ENCODE measurements at regions not wholly inside any gene's neighbourhood (a gene's known extent, or its start where the extent isn't known, plus 50 kb on each side); places are given as distances from the start of the nearest gene placed in this dataset.
A peak's percentile ranks its signal among the peaks of the same experiment; 100 is the strongest.
"Not testable (repeated sequence)": the region's sequence is repeated elsewhere in the genome, so short reads cannot be mapped to it uniquely, and the experiment has no call there.

GRCh38 chr1:172839639-172840038 lies 180.7 kb downstream of the FASLG start:
- not testable (repeated sequence) for DNase-seq

GRCh38 chr1:172843444-172843843 lies 184.5 kb downstream of the FASLG start:
- DNase-seq: no peak

- DNase-seq: peak; percentile 75
These were observed 186.5 kb downstream of the FASLG start for GRCh38 chr1:172845371-172845770.

GRCh38 chr1:172845865-172846264 lies 187.0 kb downstream of the FASLG start:
- no peak for DNase-seq

- not testable (repeated sequence) for DNase-seq
These were observed 188.9 kb downstream of the FASLG start for GRCh38 chr1:172847814-172848213.

- no peak for DNase-seq
These were observed 190.8 kb downstream of the FASLG start for GRCh38 chr1:172849653-172850052.

GRCh38 chr1:172851077-172851476 lies 192.2 kb downstream of the FASLG start:
- no peak for DNase-seq

- no peak for DNase-seq
These were observed 193.0 kb downstream of the FASLG start for GRCh38 chr1:172851856-172852255.

GRCh38 chr1:172855983-172856382 lies 194.8 kb downstream of the TNFSF18 start:
- not testable (repeated sequence) for DNase-seq

- no peak for DNase-seq
These were observed 187.7 kb downstream of the TNFSF18 start for GRCh38 chr1:172863031-172863430.

GRCh38 chr1:172867216-172867818 lies 183.4 kb downstream of the TNFSF18 start:
- no peak for DNase-seq

- no peak for DNase-seq
These were observed 179.7 kb downstream of the TNFSF18 start for GRCh38 chr1:172870901-172871606.

- DNase-seq: peak; percentile 24
These were observed 175.8 kb downstream of the TNFSF18 start for GRCh38 chr1:172874950-172875349.

- DNase-seq: no peak
These were observed 174.8 kb downstream of the TNFSF18 start for GRCh38 chr1:172875892-172876291.

GRCh38 chr1:172882385-172882784 lies 168.4 kb downstream of the TNFSF18 start:
- DNase-seq: no peak

GRCh38 chr1:172882791-172883386 lies 167.9 kb downstream of the TNFSF18 start:
- DNase-seq: peak; percentile 14

- DNase-seq: peak; percentile 8
These were observed 167.4 kb downstream of the TNFSF18 start for GRCh38 chr1:172883387-172883791.

GRCh38 chr1:172883844-172884243 lies 166.9 kb downstream of the TNFSF18 start:
- DNase-seq: peak; percentile 32

- no peak for DNase-seq
These were observed 165.3 kb downstream of the TNFSF18 start for GRCh38 chr1:172885411-172885810.

GRCh38 chr1:172885971-172886370 lies 164.8 kb downstream of the TNFSF18 start:
- DNase-seq: no peak

GRCh38 chr1:172887162-172887561 lies 163.6 kb downstream of the TNFSF18 start:
- no peak for DNase-seq

GRCh38 chr1:172893146-172893841 lies 157.4 kb downstream of the TNFSF18 start:
- no peak for DNase-seq

- peak; percentile 23 for DNase-seq
These were observed 156.2 kb downstream of the TNFSF18 start for GRCh38 chr1:172894349-172895049.
